HepG2 (cell line): ENCODE measurements at regions not wholly inside any gene's neighbourhood (a gene's known extent, or its start where the extent isn't known, plus 50 kb on each side); places are given as distances from the start of the nearest gene placed in this dataset.
A peak's percentile ranks its signal among the peaks of the same experiment; 100 is the strongest.

ENCODE experiments used
- ATAC-seq: fragments of 200-7000 bp; cut with Tn5 transposase; 3 replicates; pipeline ENCODE4 v1.9.1; 2020; ENCODE audit warnings: mild to moderate bottlenecking, moderate library complexity
- BruUV-seq: library from RNA; stranded (reverse); fragments of 400-500 nt; replicated peaks from 2 replicates; lab custom pipeline; 2021; lab: Mats Ljungman, UMichigan
- CTCF ChIA-PET: fragments of 300-600 bp; formaldehyde crosslinking; extraction: SDS; loops from one replicate; lab custom pipeline; 2021; ENCODE audit warnings: low total read pairs, inconsistent platforms, low intra/inter-chr PET ratio; lab: Yijun Ruan, JAX
- POLR2A ChIA-PET: fragments of 350-600 bp; sonication (Branson Sonifier 250); formaldehyde crosslinking; loops from one replicate; lab custom pipeline; 2020; ENCODE audit warnings: antibody characterized with exemption, inconsistent platforms; lab: Yijun Ruan, JAX
- DNase-seq: peaks from one replicate; pipeline ENCODE4 v3.0.0-alpha.2; 2015; ENCODE audit warnings: low spot score
- FAIRE-seq: peaks from 3 replicates; lab custom pipeline; 2011; peaks lifted over from hg19 to GRCh38; lab: Jason Lieb, UNC
- H2AFZ ChIP-seq: one replicate; pipeline ENCODE4 v1.6.1; 2011; ENCODE audit warnings: low read length, inconsistent platforms
- H3K27ac ChIP-seq: fragments of 300-600 bp; 3 replicates; pipeline ENCODE4 v1.8.0; 2011; ENCODE audit warnings: mixed run types, mild to moderate bottlenecking, mixed read lengths, low read length, inconsistent platforms; ENCODE audit not compliant: insufficient read depth; ENCODE audit errors: extremely low read length
- H3K27me3 ChIP-seq, 2 experiments: fragments of 200-600 bp in 1 of 2; 2 replicates in 1 of 2; 3 replicates in 1 of 2; pipeline versions ENCODE4 v1.6.0 to v1.8.0; 2011; ENCODE audit warnings: low read length in 2 of 2, mild to moderate bottlenecking in 2 of 2, moderate library complexity in 2 of 2, inconsistent platforms in 1 of 2; ENCODE audit not compliant: insufficient read depth in 2 of 2, control insufficient read depth in 1 of 2
- H3K36me3 ChIP-seq, 2 experiments: fragments of 200-600 bp in 1 of 2; replicated peaks in 1 of 2; 2 replicates in 1 of 2; 3 replicates in 1 of 2; pipeline versions ENCODE4 v1.5.1 to v1.8.0; 2011; ENCODE audit warnings: low read length in 2 of 2, inconsistent platforms in 1 of 2; ENCODE audit not compliant: insufficient read depth in 2 of 2, control insufficient read depth in 1 of 2
- H3K4me1 ChIP-seq: 2 replicates; pipeline ENCODE4 v1.5.1; 2012; ENCODE audit warnings: low read length, inconsistent platforms; ENCODE audit not compliant: insufficient read depth
- H3K4me2 ChIP-seq: 2 replicates; pipeline ENCODE4 v1.6.0; 2011; ENCODE audit warnings: low read depth, low read length, inconsistent platforms
- H3K4me3 ChIP-seq, 3 experiments: fragments of 200-600 bp in 1 of 3; sonication (generic), shearing (Covaris generic) in 1 of 3; replicated peaks in 1 of 3; 2 replicates each; pipeline ENCODE4 v1.5.1; 2011 to 2016; ENCODE audit warnings: low read length in 3 of 3, inconsistent platforms in 2 of 3, low read depth in 2 of 3, mild to moderate bottlenecking in 2 of 3, control low read depth in 1 of 3, mixed read lengths in 1 of 3; ENCODE audit not compliant: insufficient read depth in 1 of 3
- H3K79me2 ChIP-seq: one replicate; pipeline ENCODE4 v1.6.1; 2011; ENCODE audit warnings: low read length, inconsistent platforms; ENCODE audit not compliant: insufficient read depth
- H3K9ac ChIP-seq: 2 replicates; pipeline ENCODE4 v1.6.0; 2011; ENCODE audit warnings: mild to moderate bottlenecking, low read depth, low read length, inconsistent platforms; ENCODE audit not compliant: insufficient read depth
- H3K9me3 ChIP-seq: 2 replicates; pipeline ENCODE4 v1.5.1; 2012; ENCODE audit warnings: mild to moderate bottlenecking, low read length
- H4K20me1 ChIP-seq: 2 replicates; pipeline ENCODE4 v1.6.0; 2011; ENCODE audit warnings: inconsistent platforms, mild to moderate bottlenecking, low read length, moderate library complexity; ENCODE audit not compliant: insufficient read depth
- BCL6 ChIP-seq: IDR thresholded peaks from 2 replicates; pipeline ENCODE4 v1.6.1; 2016; ENCODE audit warnings: missing genetic modification reagents, missing compliant biosample characterization
- CEBPG ChIP-seq: IDR thresholded peaks from 2 replicates; pipeline ENCODE4 v1.6.1; 2016
- CTCF ChIP-seq: sonication (generic); formaldehyde crosslinking; IDR thresholded peaks from 2 replicates; pipeline ENCODE4 v1.5.0; 2020; ENCODE audit warnings: mild to moderate bottlenecking, missing genetic modification reagents, moderate library complexity
- KAT2B ChIP-seq: fragments of 150-350 bp; IDR thresholded peaks from 2 replicates; pipeline ENCODE4 v1.6.1; 2014; ENCODE audit warnings: low read depth, low read length, borderline replicate concordance
- NCOR1 ChIP-seq: fragments of 200-600 bp; sonication (generic); IDR thresholded peaks from 2 replicates; pipeline ENCODE4 v1.7.0; 2017; ENCODE audit warnings: antibody characterized with exemption, low read length, borderline replicate concordance
- SALL1 ChIP-seq: sonication (generic); formaldehyde crosslinking; IDR thresholded peaks from 2 replicates; pipeline ENCODE4 v1.8.0; 2022; ENCODE audit warnings: mild to moderate bottlenecking, missing genetic modification reagents
- STAG1 ChIP-seq: sonication (generic); formaldehyde crosslinking; IDR thresholded peaks from 2 replicates; pipeline ENCODE4 v1.4.0; 2020; ENCODE audit warnings: missing genetic modification reagents
- ZNF263 ChIP-seq: sonication (generic); formaldehyde crosslinking; IDR thresholded peaks from 2 replicates; pipeline ENCODE4 v1.4.0; 2020; ENCODE audit warnings: missing genetic modification reagents
- whole genome bisulfite sequencing: methylation state at CpG from one replicate; pipeline ENCODE4 v1.1.6; 2017; ENCODE audit warnings: low lambda C conversion rate; 5-methylcytosine and 5-hydroxymethylcytosine counted together
- in situ Hi-C: cut with HindIII; loops from 2 replicates; pipeline ENCODE4 v1.10.0; 2017; ENCODE audit warnings: low pct_unique_long_range_greater_than_20kb; ENCODE audit not compliant: extremely low pct_ligation_motif_present
- intact Hi-C: fragments of 100-400 bp; cut with micrococcal nuclease; formaldehyde crosslinking; loops from one replicate; pipeline ENCODE4 v1.10.0; 2022; ENCODE audit not compliant: unreplicated experiment
- TF ChIP-seq, protein P1 (sequence below): sonication (generic); formaldehyde crosslinking; IDR thresholded peaks from 2 replicates; pipeline ENCODE4 v1.5.0; 2020; ENCODE audit warnings: mild to moderate bottlenecking, missing genetic modification reagents

GRCh38 chr9:118170032-118170955 is 466.1 kb downstream of the TLR4 start:
- ChIA-PET CTCF (no interaction called here), POLR2A (no interaction called here)
- Histone ChIP-seq H3K4me2 (no peak overlapping the region), H3K27ac (no peak overlapping the region), H2AFZ (no peak overlapping the region), H3K4me1 (no peaks in the 10 kb centered on the region), H3K36me3 (no peaks in the 10 kb centered on the region), H3K27me3 (no peaks in the 10 kb centered on the region), H3K9ac (no peak overlapping the region), H4K20me1 (0 out of 2 replicates have a peak, but pooled peaks cover 1% of the 10 kb centered on the region), H3K9me3 (peaks cover 15% of the 10 kb centered on the region), H3K4me3 (no peak overlapping the region), H3K79me2 (no peaks in the 10 kb centered on the region)
- in situ Hi-C loops: loop anchor here (25.0 kb wide), 1 partner anchor 1192 kb away; the partner anchor contains the start of gene BRINP1
- DNase-seq (peak; percentile 7), FAIRE-seq (peak; percentile 15), ATAC-seq (peak; percentile 62)
- 3% methylated on average over 6 of the region's 6 CpGs for WGBS
- BruUV-seq: no TSS peak
- intact Hi-C loops: loop anchor here (5.0 kb wide), 1 partner anchor 1122 kb away; no protein-coding TSS in a partner anchor
- TF ChIP-seq CEBPG (CRISPR knock-in tag): no peak
- TF ChIP-seq, protein P1, sequence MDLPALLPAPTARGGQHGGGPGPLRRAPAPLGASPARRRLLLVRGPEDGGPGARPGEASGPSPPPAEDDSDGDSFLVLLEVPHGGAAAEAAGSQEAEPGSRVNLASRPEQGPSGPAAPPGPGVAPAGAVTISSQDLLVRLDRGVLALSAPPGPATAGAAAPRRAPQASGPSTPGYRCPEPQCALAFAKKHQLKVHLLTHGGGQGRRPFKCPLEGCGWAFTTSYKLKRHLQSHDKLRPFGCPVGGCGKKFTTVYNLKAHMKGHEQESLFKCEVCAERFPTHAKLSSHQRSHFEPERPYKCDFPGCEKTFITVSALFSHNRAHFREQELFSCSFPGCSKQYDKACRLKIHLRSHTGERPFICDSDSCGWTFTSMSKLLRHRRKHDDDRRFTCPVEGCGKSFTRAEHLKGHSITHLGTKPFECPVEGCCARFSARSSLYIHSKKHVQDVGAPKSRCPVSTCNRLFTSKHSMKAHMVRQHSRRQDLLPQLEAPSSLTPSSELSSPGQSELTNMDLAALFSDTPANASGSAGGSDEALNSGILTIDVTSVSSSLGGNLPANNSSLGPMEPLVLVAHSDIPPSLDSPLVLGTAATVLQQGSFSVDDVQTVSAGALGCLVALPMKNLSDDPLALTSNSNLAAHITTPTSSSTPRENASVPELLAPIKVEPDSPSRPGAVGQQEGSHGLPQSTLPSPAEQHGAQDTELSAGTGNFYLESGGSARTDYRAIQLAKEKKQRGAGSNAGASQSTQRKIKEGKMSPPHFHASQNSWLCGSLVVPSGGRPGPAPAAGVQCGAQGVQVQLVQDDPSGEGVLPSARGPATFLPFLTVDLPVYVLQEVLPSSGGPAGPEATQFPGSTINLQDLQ: no peak
- TF ChIP-seq NCOR1: no peak
- TF ChIP-seq STAG1 (CRISPR knock-in tag): peak; percentile 59
- no peak for TF ChIP-seq SALL1 (CRISPR knock-in tag)
- no peak for TF ChIP-seq KAT2B
- no peak for TF ChIP-seq BCL6 (CRISPR knock-in tag)
- peak; percentile 86 for TF ChIP-seq ZNF263 (CRISPR knock-in tag)
- peak; percentile 51 for TF ChIP-seq CTCF
